GM18502 (cell line): ENCODE measurements at regions not wholly inside any gene's neighbourhood (a gene's known extent, or its start where the extent isn't known, plus 50 kb on each side); places are given as distances from the start of the nearest gene placed in this dataset.

Experiments used
- ATAC-seq: cut with Tn5 transposase; IDR thresholded peaks from one replicate; pipeline ENCODE4 v1.9.1; 2021; ENCODE audit warnings: mild to moderate bottlenecking; ENCODE audit not compliant: unreplicated experiment, poor library complexity

- ATAC-seq = no peak
Observed at GRCh38 chr4:176383273-176384077, 63.7 kb downstream of the SPCS3 start.

GRCh38 chr4:176385601-176386000, 65.8 kb downstream of the SPCS3 start:
- ATAC-seq = no peak

DNA sequence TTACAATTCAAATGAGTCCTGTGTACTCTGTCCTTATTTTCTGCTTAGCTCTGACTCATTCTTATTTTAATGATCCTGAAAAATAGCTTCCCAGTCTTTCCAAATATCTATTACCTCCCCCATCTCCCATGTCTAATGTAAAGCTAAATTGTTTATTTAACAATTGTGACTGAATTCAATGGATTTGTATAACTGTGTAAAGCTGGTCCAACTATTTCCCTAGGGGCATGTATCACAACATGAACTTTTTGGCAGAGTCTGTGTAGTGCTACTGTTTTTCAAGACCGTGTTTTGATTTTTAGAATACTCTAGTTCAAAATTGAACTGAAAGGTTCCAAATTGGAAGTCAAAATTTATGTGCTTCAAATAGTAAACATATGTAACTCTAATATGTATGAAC, 67.8 kb downstream of the SPCS3 start:
- no peak for ATAC-seq

GRCh38 chr4:176393306-176394013, 73.7 kb downstream of the SPCS3 start:
- no peak for ATAC-seq

DNA sequence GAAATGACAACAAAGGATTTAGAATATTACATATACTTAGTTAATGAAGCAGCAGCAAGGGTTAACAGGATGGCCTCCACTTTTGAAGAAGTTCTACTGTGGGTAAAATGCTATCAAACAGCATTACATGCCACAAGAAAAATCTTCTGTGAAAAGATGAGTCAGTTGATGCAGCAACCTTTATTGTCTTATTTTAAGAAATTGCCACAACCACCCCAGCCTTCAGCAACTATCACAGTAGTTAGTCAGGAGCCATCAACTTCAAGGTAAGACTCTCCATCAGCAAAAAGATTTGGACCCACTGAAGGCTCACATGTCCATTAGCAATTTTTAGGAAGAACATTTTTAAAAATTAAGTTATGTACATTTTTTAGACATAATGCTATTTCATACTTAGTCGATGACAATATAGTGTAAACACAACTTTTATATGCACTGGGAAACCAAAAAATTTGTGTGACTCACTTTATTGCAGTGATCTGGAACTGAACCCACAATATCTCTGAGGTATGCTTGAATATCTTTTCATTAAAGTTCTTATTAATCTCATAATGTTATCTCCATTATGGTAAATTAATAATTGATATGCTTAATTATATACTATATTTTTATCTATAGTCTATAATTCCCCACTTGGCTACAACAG, 81.2 kb downstream of the SPCS3 start:
- ATAC-seq = no peak

DNA sequence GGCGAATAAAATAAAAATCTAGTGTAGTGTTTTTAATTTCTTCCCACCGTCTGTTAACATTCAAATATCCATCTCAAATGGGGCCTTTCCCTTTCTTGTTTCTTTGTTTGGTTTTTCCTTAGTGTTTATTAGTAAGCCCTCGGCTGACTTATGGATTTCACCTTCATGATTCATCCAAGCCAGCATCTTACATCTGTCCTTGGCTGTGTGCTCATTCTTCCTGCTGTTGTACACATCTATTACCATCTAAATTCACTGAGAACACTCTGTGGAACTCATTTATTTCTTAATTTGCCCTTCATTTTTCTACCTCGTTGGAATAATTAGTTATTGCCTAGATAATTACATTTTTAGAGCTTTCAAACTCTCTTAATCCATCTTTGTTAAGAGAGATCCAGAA, 84.9 kb downstream of the SPCS3 start:
- ATAC-seq = no peak

- no peak for ATAC-seq
Observed at GRCh38 chr4:176406297-176406696, 86.5 kb downstream of the SPCS3 start.

- no peak for ATAC-seq
Observed at GRCh38 chr4:176406736-176407135, 87.0 kb downstream of the SPCS3 start.

GRCh38 chr4:176409627-176410026, 89.9 kb downstream of the SPCS3 start:
- no peak for ATAC-seq

DNA sequence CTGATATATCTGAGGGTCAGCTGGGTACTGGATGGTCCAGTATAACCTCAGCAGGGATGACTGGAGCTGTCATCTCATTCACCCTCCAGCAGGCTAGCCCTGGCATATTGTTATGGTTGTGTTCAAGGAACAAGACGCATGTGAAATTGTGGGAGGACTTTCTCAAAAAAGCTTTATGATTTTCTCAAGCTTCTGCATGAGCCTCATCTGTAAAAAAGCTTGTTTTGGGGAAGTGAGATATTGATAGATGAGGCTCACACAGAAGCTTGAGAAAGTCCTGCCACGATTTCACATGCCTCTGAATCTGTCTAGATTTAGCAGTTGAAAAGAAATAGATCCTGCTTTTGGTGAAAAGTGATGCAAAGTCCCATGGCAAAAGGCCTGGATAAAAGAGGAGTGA, 93.4 kb downstream of the SPCS3 start:
- peak; percentile 81 for ATAC-seq

- ATAC-seq = no peak
Observed at GRCh38 chr4:176422001-176422400, 102.2 kb downstream of the SPCS3 start.

- no peak for ATAC-seq
Observed at GRCh38 chr4:176422511-176422910, 102.7 kb downstream of the SPCS3 start.

DNA sequence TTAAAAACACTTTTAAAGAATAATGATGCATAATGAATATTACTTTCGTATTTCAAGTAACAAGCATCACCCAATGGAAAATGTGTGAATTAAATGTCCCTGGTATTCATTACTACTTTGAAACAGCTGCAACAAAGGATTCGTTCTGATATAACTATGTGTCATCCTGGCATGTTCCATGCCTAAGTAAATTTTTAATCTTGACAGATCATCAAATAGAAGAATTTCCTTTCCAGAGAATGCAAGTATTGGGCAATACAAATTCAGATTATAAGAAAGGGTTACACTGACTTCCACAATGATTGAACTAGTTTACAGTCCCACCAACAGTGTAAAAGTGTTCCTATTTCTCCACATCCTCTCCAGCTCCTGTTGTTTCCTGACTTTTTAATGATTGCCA, 105.3 kb downstream of the SPCS3 start:
- ATAC-seq = no peak

DNA sequence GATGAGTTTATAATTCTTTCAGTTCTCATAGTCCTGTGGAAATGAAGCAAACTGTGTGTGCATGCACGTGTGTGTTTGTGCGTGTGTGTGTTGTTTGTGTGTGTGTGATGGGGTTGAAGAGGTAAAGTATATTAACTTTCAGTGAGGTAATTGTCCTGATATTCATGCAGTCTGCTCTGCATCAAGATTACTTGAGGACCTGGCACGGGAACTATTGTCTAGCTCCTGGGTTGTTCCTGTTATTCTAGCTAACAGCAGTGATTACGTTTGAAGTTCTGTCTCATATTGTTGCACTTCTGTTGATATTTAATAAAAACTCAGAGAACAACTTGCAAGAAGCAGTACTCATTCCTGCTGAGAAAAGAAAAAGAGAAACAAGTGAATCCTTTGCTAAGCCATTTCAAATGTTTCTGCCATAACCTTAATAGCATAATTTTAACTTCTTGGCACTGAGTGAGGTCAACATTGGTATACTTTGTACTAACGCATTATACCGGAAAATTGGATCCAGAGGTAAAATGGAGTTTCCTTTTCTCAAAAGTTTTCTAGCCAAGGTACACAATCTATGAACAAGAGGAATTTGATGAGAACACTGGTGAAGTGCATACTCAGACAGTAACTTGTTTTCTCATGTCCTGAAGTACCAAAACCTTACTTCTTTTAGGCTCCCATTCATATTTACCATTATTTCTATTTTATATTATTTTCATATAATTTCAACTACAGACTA, 113.2 kb downstream of the SPCS3 start:
- ATAC-seq = no peak

DNA sequence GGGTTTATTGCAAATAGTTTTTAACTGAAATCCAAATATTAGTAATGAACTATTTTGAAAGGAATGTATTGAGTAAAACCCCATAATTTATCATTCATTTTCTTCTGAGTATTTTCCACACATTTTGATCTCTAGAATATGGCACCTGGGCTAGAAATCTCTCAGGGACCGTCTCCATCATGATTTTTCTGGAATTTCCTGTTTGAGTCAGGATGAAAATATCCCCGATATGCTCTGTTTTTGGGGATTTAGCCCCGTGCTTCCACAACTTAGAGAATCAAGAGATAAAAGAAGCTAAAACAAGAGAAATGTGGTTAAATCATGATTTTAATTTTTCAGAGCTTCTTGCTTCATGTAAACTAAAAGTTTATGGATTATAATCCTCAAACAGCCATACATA, 114.2 kb downstream of the SPCS3 start:
- ATAC-seq = no peak

GRCh38 chr4:176435901-176436292, 116.1 kb downstream of the SPCS3 start:
- no peak for ATAC-seq

- peak; percentile 71 for ATAC-seq
Observed at GRCh38 chr4:176436293-176436973, 116.7 kb downstream of the SPCS3 start.

GRCh38 chr4:176437756-176438155, 118.0 kb downstream of the SPCS3 start:
- ATAC-seq = no peak

DNA sequence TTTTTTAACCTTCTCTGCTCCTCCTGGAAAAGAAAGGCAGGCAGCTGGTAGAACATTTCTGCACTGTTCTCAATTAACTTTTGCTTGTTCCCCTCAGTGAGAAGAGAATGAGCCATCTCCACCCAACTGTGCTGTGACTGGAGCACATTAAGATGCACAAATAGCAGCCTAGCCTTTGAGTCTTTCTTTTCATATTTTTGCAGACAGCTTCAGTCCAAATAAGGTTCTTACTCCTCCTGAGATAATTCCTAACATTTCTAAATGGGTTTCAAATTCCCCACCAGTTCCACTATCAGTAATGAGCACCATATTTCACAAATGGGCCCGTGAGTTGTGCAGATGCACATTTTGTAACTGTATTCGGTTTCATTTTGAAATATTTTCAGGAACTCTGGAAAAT, 118.6 kb downstream of the SPCS3 start:
- ATAC-seq = no peak

DNA sequence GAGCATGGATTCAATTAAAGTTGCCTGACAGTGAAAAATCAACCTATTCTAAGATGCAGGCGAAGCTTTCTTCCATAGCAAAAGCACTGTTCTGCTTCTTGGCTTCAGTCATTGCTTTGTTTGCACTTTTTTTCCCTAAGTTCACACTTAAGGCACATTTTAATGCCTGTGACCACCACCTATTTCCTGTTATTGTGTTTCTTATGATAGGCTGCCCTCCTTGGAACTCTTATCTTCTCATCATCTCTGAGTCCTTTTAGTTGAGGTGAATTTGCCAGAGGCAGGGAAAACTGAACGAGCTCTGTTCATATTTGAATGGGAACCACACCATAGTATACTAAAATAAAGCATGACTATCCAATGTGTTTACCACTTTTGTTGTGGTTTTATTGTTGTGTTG, 119.8 kb downstream of the SPCS3 start:
- ATAC-seq = no peak
